ENCODE measurements at regions not wholly inside any gene's neighbourhood (a gene's known extent, or its start where the extent isn't known, plus 50 kb on each side); places are given as distances from the start of the nearest gene placed in this dataset.

GRCh38 chr6:45830441-45831139, 185.1 kb downstream of the CLIC5 start:
- DNase-seq: no peak

GRCh38 chr6:45829873-45830272, 185.8 kb downstream of the CLIC5 start:
- no peak for DNase-seq

- no peak for DNase-seq
Measured at GRCh38 chr6:45827952-45828530, 187.6 kb downstream of the CLIC5 start.

GRCh38 chr6:45822873-45823272, 192.8 kb downstream of the CLIC5 start:
- DNase-seq: no peak

- DNase-seq: no peak
Measured at GRCh38 chr6:45822246-45822812, 193.3 kb downstream of the CLIC5 start.

- DNase-seq: no peak
Measured at GRCh38 chr6:45818655-45819054, 197.0 kb downstream of the CLIC5 start.

GRCh38 chr6:45816674-45817297, 198.9 kb downstream of the CLIC5 start:
- DNase-seq: no peak

- no peak for DNase-seq
Measured at GRCh38 chr6:45815466-45816125, 200.1 kb downstream of the CLIC5 start.

- no peak for DNase-seq
Measured at GRCh38 chr6:45814772-45815171, 200.9 kb downstream of the CLIC5 start.

- DNase-seq: no peak
Measured at GRCh38 chr6:45813943-45814342, 201.7 kb downstream of the CLIC5 start.

GRCh38 chr6:45812922-45813321, 202.7 kb downstream of the CLIC5 start:
- no peak for DNase-seq

- DNase-seq: no peak
Measured at GRCh38 chr6:45808917-45809316, 206.7 kb downstream of the CLIC5 start.

- no peak for DNase-seq
Measured at GRCh38 chr6:45808042-45808645, 207.5 kb downstream of the CLIC5 start.

GRCh38 chr6:45807311-45808041, 208.2 kb downstream of the CLIC5 start:
- DNase-seq: no peak

GRCh38 chr6:45806172-45806571, 209.5 kb downstream of the CLIC5 start:
- no peak for DNase-seq

GRCh38 chr6:45803071-45803470, 212.6 kb downstream of the CLIC5 start:
- no peak for DNase-seq

- no peak for DNase-seq
Measured at GRCh38 chr6:45801471-45802289, 214.0 kb downstream of the CLIC5 start.

GRCh38 chr6:45800911-45801310, 214.7 kb downstream of the CLIC5 start:
- DNase-seq: no peak

- no peak for DNase-seq
Measured at GRCh38 chr6:45795678-45796077, 220.0 kb downstream of the CLIC5 start.

GRCh38 chr6:45794465-45794864, 221.2 kb downstream of the CLIC5 start:
- DNase-seq: no peak

All from activated CD4-positive, alpha-beta T cell treated with anti-CD3 and anti-CD28 coated beads for 4 hours (primary cell).